GM19035 (cell line): ENCODE measurements at regions not wholly inside any gene's neighbourhood (a gene's known extent, or its start where the extent isn't known, plus 50 kb on each side); places are given as distances from the start of the nearest gene placed in this dataset.
"Not testable (repeated sequence)": the region's sequence is repeated elsewhere in the genome, so short reads cannot be mapped to it uniquely, and the experiment has no call there.

Source experiments
- ATAC-seq: cut with Tn5 transposase; IDR thresholded peaks from one replicate; pipeline ENCODE4 v1.9.1; 2021; ENCODE audit not compliant: unreplicated experiment

DNA sequence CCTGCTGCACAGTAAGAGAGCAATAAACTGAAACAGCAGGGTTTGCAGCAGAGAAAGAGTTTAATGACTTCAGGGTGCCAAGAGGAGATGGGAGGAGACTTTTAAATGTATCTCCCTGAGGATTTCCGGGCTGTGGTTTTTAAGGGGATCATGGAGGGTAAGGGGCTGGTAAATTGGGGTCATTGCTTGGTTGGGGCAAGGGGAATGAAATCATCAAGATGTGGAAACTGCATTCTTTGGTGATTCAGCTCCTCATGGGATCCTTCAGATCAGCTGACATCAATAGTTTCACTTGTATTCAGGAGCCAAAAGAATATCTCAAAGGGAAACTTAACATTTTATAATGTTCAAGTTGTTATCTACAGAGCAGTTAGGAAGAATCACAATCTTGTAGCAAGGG lies 174.3 kb upstream of the ANXA10 start:
- ATAC-seq: no peak

GRCh38 chr4:167930166-167930565 lies 162.2 kb upstream of the ANXA10 start:
- ATAC-seq: no peak

DNA sequence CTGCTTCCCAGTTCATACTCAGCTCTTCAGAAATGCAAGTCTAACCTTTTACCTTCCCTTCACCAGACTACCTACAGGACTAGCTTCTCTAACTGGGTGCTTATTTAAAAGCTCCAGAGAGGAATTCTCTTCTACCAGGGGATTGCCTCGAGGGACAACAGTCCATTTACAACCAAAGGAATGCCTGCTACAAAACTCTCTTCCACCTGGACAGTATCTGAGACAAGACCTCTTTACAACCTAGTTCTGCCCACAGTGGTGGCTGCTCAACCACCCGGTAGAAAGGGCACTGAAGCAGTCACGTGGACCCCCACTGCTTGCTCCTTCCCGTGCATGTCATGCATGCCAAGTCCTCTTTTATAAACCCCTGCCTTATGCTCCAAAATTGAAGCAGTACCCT lies 158.1 kb upstream of the ANXA10 start:
- ATAC-seq: no peak

DNA sequence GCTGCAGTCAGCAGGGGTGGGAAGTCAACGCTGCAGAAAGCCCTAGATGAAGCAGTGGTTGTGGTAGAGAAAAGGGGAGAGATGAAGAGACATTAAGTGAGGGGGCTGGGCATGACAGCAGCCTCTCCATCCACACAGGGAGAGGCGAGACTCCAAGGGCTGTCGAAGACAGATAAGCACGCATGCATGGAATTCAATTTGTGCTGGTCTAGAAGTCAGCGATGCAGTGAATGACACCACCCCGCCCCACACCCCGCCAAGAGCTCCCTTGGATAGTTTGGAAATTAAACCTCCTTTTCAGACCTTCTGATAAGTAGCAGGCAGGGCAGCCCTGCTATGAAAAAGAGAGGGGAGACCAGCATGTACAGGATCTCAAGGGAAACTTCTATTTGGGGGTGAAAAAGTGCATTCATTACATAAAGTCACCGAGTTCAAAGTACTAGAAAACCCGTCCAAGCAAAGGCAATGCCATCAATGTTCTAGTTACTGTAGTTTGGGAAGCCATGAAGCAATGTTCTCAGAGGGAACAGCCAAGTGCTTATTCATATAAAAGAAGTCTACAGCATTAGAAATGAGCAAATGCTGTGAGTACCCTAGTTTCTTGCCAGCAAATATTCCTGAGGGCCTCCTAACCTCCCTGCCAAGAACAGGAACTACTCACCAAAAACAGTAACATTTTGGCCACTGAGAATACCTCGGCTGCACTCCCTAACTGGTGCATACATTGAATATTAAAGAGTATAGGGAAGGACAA lies 152.3 kb upstream of the ANXA10 start:
- ATAC-seq: no peak

DNA sequence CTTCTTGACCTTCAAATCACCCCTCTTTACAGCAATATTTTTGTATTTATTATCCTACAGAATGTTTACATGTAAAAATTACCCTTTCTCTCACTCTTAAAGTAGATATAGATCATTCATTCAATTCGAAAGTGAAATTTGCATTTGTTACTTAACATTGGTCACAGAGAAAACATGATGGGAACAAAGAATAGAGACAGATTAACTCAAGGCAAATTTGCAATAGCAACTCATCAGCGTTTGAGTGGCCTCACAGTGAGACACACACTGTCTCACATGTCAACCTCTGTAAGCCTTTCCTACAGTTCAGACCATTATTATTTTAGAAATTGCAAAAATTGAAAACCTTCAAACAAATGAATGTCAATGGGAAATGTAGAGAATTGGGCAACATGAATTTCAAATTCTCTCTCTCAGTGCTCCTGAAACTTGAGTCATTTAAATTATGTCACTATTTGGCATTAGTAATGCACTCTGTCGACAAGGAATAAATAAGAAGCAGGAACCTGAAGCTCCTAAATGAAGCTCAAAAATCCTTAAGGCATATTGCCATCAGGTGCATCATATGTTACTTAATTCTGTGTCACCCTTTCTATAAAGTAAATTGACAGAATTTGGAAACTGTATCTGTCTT lies 148.3 kb upstream of the ANXA10 start:
- ATAC-seq: peak; percentile 68

DNA sequence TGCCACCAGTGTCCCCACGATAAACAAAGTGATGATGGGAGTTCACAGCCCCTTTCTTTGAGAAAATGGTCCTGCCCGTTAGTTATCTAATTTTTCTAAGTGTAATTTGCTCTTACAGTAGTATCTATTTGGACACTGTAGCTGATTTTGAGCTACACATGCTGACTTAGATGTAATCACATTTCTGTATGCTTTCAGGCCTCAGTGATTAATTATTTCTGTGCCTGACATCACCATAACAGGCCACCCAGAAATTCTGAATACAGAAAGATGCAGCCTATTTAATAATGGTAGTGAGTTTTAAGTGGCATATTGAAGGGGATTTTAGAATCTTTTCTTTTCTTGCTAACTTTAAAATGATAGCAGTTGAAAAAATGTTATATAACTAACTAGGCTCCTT lies 147.6 kb upstream of the ANXA10 start:
- ATAC-seq: no peak

DNA sequence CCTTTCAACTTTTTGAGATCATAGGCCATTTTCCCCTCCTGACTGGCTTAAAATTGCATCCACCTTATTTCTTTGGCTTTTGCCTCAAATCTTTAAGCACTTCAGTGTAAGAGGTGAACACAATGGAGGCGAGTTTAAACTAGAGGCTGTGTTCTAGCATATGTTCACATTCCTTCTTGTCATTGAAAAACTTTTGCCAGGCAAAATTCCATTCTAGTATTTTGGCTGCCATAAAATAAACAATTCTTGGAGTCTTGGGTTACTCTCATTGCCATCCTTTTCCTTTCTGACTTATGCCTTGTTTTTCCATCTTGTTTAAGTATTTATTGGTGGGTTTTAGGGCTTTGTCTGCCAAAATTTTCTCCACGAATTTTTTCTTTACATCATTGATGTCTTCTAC lies 137.3 kb upstream of the ANXA10 start:
- ATAC-seq: no peak

GRCh38 chr4:167956676-167957075 lies 135.7 kb upstream of the ANXA10 start:
- no peak for ATAC-seq

DNA sequence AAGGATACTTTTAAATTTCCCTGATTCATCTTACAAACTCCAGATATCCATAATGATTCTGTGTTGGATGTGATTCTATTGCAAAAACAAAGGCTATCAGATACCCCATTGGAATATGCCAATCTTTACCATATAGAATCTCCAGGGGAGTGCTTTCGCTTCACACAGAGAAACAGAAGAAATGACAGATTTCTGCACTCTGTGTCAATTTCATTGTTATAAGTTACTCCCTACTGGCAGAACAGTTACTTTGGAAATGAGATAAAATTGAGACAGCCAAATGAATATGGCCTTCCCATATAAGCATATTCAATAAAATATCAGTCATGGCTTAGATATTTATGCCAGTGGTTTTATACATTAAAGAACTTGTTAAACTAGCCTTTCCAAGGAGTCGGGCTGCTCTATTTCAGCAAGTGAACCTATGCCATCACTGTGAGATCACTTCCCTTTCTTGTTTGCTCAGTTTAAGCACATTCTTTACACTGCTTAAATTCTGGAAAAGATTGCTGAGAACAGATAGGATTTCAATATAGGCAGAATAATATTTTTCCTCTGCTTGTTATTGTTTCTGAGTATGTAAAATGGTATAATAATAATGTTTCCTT lies 127.5 kb upstream of the ANXA10 start:
- no peak for ATAC-seq

GRCh38 chr4:167966143-167966542 lies 126.2 kb upstream of the ANXA10 start:
- ATAC-seq: no peak

DNA sequence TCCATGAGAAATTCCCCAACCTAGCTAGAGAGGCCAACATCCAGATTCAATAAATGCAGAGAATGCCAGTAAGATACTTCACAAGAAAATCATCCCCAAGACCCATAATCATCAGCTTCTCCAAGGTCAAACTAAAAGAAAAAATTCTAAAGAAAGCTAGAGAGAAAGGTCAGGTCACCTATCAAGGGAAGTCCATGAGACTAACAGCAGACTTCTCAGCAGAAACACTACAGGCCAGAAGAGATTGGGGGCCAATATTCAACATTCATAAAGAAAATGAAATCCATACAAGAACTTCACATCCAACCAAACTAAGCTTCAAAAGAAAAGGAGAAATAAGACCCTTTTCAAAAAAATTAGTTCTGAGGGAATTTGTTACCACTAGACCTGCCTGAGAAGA lies 118.8 kb upstream of the ANXA10 start:
- no peak for ATAC-seq

DNA sequence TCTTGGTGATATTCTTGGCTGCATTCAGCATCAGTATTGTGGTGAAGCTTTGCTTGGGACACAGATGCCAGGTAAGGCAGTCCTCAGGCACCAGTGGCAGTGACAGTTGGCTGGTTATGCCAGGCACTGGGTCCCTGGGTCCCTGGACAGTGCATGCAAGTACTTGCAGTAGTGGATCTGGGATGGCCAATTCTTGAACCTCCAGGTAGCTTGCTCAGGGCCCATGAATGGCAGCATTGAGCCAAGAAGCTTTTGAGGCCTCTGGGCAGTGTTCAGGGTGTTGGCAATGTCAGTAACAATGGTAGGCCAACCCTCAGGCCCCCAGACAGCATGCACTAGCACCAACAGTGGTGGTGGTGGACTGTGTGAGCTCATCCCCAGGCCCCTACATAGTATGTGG lies 106.8 kb upstream of the ANXA10 start:
- ATAC-seq: no peak

- no peak for ATAC-seq
Observed at GRCh38 chr4:167986044-167986443, 106.3 kb upstream of the ANXA10 start.

DNA sequence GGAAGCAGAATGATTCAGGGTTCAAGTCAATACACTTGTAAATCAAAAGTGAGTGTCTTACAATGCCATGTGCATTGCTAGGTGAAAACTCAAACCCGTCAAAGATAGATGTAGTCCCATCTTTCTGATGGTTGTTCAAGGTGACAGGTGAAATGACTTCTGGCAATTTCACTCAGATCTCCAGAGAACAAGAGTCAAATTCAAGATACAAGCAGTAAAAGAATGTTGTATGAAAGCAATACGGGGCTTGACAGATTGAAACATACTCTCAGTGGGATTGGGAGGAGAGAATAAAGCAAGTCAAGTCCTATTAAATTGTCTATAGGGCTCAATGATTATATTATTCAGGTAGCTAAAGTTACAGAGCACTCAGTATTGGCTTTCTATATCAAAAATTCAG lies 105.1 kb upstream of the ANXA10 start:
- no peak for ATAC-seq

- ATAC-seq: no peak
Observed at GRCh38 chr4:167989815-167990214, 102.5 kb upstream of the ANXA10 start.

- not testable (repeated sequence) for ATAC-seq
Observed at GRCh38 chr4:168008112-168008511, 84.2 kb upstream of the ANXA10 start.

- ATAC-seq: no peak
Observed at GRCh38 chr4:168019019-168019651, 73.2 kb upstream of the ANXA10 start.

- no peak for ATAC-seq
Observed at GRCh38 chr4:168019921-168020320, 72.4 kb upstream of the ANXA10 start.

GRCh38 chr4:168021666-168022065 lies 70.7 kb upstream of the ANXA10 start:
- no peak for ATAC-seq

GRCh38 chr4:168028568-168028967 lies 63.8 kb upstream of the ANXA10 start:
- ATAC-seq: no peak

DNA sequence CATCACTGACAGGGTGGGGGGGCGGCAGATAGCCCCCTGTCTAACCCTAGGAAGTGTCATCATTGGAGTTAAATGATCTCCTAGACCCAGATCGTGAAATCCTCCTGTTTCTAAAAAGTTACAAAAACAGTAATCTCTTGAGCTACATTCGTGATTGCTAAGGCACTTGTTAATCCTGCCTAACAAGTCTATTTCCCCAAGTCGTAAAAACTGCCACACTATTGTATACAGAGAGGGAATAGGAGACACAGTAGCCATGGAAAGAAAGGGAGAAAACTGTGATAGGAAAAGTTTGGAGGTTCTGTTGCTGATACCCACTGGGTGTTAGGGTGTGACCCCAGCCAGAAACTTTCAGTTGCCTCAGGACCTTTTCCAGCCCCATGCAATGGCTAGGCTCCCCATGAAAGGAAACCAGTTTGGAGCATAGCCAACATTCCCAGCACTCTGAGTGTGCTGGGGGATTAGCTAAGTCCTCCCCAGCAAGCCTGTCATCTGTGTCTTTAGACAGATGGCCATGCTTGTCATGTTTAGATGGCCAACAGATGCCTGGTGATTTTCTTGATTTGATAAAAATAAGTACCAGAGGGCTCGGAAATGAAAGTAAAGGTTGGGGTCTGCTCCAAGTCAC lies 63.3 kb upstream of the ANXA10 start:
- ATAC-seq: no peak
